GM20000 (cell line): ENCODE measurements at regions not wholly inside any gene's neighbourhood (a gene's known extent, or its start where the extent isn't known, plus 50 kb on each side); places are given as distances from the start of the nearest gene placed in this dataset.

Source experiments
- DNase-seq: peaks from one replicate; pipeline ENCODE4 v3.0.0; 2012; ENCODE audit warnings: low spot score
- TF ChIP-seq, protein P1 (sequence below): IDR thresholded peaks from 2 replicates; pipeline ENCODE4 v1.5.1; 2012; ENCODE audit warnings: mild to moderate bottlenecking, control low read depth; ENCODE audit errors: extremely low read depth, missing control alignments

GRCh38 chrX:2596045-2596444 is 95.0 kb upstream of the CD99 start:
- no peak for DNase-seq
- TF ChIP-seq, protein P1, sequence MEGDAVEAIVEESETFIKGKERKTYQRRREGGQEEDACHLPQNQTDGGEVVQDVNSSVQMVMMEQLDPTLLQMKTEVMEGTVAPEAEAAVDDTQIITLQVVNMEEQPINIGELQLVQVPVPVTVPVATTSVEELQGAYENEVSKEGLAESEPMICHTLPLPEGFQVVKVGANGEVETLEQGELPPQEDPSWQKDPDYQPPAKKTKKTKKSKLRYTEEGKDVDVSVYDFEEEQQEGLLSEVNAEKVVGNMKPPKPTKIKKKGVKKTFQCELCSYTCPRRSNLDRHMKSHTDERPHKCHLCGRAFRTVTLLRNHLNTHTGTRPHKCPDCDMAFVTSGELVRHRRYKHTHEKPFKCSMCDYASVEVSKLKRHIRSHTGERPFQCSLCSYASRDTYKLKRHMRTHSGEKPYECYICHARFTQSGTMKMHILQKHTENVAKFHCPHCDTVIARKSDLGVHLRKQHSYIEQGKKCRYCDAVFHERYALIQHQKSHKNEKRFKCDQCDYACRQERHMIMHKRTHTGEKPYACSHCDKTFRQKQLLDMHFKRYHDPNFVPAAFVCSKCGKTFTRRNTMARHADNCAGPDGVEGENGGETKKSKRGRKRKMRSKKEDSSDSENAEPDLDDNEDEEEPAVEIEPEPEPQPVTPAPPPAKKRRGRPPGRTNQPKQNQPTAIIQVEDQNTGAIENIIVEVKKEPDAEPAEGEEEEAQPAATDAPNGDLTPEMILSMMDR = no peak

DNA sequence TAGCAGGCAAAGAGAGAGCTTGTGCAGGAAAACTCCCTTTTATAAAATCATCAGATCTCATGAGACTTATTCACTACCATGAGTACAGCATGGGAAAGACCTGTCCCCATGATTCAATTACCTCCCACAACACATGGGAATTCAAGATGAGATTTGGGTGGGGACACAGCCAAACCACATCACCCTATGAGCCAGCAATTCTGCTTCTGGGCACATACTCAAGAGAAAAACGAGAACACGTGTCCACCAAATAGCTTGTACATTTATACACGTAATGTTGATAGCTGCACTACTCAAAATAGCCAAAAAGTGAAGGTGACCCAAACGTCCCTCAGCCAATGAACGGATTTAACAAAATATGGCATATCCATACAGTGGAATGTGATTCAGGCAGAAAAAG is 94.5 kb upstream of the DHRSX start:
- no peak for DNase-seq
- TF ChIP-seq, protein P1 = no peak

DNA sequence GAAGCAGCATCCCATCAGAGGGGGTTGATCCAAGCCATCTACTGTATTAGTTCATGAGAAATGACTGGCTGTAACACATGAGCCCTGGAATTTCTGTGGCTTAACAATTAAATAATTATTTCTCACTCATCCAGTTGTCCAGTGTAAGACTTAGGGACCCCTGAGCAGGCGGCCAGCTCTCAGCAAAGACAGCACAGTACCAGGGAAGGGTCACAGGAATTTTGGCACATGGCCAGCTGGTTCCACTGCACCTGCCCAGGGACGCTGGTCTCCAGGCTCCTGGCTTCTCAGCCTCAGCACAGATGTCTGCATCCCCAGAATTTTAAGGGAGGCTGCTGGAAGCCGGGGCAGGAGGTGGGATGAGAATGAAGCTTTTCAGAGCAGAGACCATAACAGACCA is 93.7 kb upstream of the DHRSX start:
- DNase-seq = no peak

DNA sequence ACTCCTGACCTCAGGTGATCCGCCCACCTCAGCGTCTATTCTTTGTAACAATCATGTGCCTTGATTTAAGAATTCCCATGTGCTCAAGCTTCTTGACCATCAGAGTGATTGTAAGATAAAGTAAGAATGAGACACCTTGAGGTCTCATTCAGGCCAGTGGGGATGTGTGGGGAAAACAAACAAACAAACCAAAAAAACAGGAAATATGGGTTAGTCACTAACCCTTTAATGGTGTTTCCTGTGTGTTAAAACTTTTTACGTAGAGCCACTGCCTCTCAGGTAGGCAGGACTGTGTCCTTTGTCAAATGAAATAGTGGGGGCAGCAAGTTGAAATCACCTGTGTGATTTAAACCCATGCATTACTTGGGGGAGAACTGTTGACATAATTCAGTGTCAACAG is 91.5 kb upstream of the DHRSX start:
- DNase-seq = no peak
- TF ChIP-seq, protein P1 = no peak

More for the DNA sequence above, 93.7 kb upstream of the DHRSX start:
- TF ChIP-seq, protein P1 = no peak

- TF ChIP-seq, protein P1 = no peak
- DNase-seq = no peak
Measured at GRCh38 chrX:2589186-2590020, 88.6 kb upstream of the DHRSX start.

DNA sequence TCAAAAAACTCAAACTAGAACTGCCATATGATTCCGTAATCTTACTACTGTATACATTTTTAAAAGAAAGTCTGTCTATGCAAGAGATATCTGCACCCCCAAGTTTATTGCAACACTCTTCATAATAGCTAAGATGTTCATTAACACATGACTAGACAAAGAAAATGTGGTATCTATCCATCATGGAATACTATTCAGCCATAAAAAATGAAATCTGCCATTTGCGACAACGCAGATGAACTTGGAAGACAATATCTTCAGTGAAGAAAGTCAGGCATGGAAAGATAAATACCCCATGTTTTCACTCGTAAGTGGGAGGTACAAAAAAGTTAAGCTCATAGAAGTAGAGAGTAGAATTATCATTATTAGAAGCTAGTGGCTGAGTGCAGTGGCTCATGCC is 87.3 kb upstream of the DHRSX start:
- TF ChIP-seq, protein P1 = no peak
- no peak for DNase-seq

GRCh38 chrX:2587146-2587545 is 86.4 kb upstream of the DHRSX start:
- TF ChIP-seq, protein P1 = no peak
- no peak for DNase-seq
